IMR-90 (cell line): ENCODE measurements at regions not wholly inside any gene's neighbourhood (a gene's known extent, or its start where the extent isn't known, plus 50 kb on each side); places are given as distances from the start of the nearest gene placed in this dataset.

Experiments
- ATAC-seq: fragments of 200-7000 bp; cut with Tn5 transposase; 2 replicates; pipeline ENCODE4 v1.9.1; 2020; ENCODE audit warnings: low read depth, mild to moderate bottlenecking, moderate library complexity
- BruUV-seq: library from RNA; stranded (reverse); fragments of 400-500 nt; replicated peaks from 2 replicates; lab custom pipeline; 2021; lab: Mats Ljungman, UMichigan
- CTCF ChIA-PET: fragments of 300-600 bp; formaldehyde crosslinking; extraction: SDS; loops from one replicate; lab custom pipeline; 2021; ENCODE audit warnings: antibody characterized with exemption; lab: Yijun Ruan, JAX
- POLR2A ChIA-PET: fragments of 300-600 bp; sonication (Branson Sonifier 250); formaldehyde crosslinking; loops from one replicate; lab custom pipeline; 2022; ENCODE audit warnings: antibody characterized with exemption; ENCODE audit not compliant: unreplicated experiment; lab: Charles Lee
- DNase-seq: peaks from one replicate; pipeline ENCODE4 v3.0.0; 2013
- H2AFZ ChIP-seq: replicated peaks from 2 replicates; pipeline ENCODE3; 2013; ENCODE audit warnings: low read length, mild to moderate bottlenecking; ENCODE audit not compliant: poor library complexity
- H2AK5ac ChIP-seq: 2 replicates; pipeline ENCODE4 v1.6.1; 2013; ENCODE audit warnings: low read depth, low read length, inconsistent platforms
- H2AK9ac ChIP-seq: replicated peaks from 2 replicates; pipeline ENCODE3; 2013; ENCODE audit warnings: mild to moderate bottlenecking, low read depth, low read length, moderate library complexity; ENCODE audit not compliant: poor library complexity
- H2BK120ac ChIP-seq: 2 replicates; pipeline ENCODE4 v1.6.1; 2013; ENCODE audit warnings: low read depth, low read length, inconsistent platforms
- H2BK15ac ChIP-seq: 3 replicates; pipeline ENCODE4 v1.6.1; 2013; ENCODE audit warnings: low read depth, low read length, inconsistent platforms
- H2BK20ac ChIP-seq: 2 replicates; pipeline ENCODE4 v1.6.1; 2013; ENCODE audit warnings: low read depth, mild to moderate bottlenecking, inconsistent platforms, low read length, moderate library complexity
- H2BK5ac ChIP-seq: 2 replicates; pipeline ENCODE4 v1.6.1; 2013; ENCODE audit warnings: mild to moderate bottlenecking, low read depth, low read length, inconsistent platforms; ENCODE audit not compliant: poor library complexity, severe bottlenecking
- H3K14ac ChIP-seq: replicated peaks from 2 replicates; pipeline ENCODE4 v1.6.1; 2013; ENCODE audit warnings: low read depth, low read length, inconsistent platforms
- H3K18ac ChIP-seq: 2 replicates; pipeline ENCODE4 v1.6.1; 2013; ENCODE audit warnings: low read depth, low read length, control low read depth
- H3K23ac ChIP-seq: 2 replicates; pipeline ENCODE4 v1.6.1; 2013; ENCODE audit warnings: low read depth, low read length, inconsistent platforms
- H3K27ac ChIP-seq: 2 replicates; pipeline ENCODE4 v1.5.1; 2013; ENCODE audit warnings: mild to moderate bottlenecking, control low read depth, low read length; ENCODE audit not compliant: insufficient read depth
- H3K27me3 ChIP-seq: 2 replicates; pipeline ENCODE4 v1.6.1; 2013; ENCODE audit warnings: low read length; ENCODE audit not compliant: control insufficient read depth, insufficient read depth
- H3K36me3 ChIP-seq: 2 replicates; pipeline ENCODE4 v1.6.1; 2013; ENCODE audit warnings: low read length, mixed read lengths; ENCODE audit not compliant: control insufficient read depth, insufficient read depth
- H3K4ac ChIP-seq: 2 replicates; pipeline ENCODE4 v1.6.1; 2013; ENCODE audit warnings: low read depth, low read length, inconsistent platforms
- H3K4me1 ChIP-seq: 2 replicates; pipeline ENCODE4 v1.6.1; 2013; ENCODE audit warnings: low read length, mixed read lengths; ENCODE audit not compliant: control insufficient read depth, insufficient read depth
- H3K4me2 ChIP-seq: 2 replicates; pipeline ENCODE4 v1.6.1; 2013; ENCODE audit warnings: low read depth, mild to moderate bottlenecking, control low read depth, low read length, moderate library complexity
- H3K4me3 ChIP-seq: 2 replicates; pipeline ENCODE4 v1.5.1; 2013; ENCODE audit warnings: low read depth, mild to moderate bottlenecking, control low read depth, low read length, moderate library complexity; ENCODE audit not compliant: insufficient read depth
- H3K56ac ChIP-seq: 2 replicates; pipeline ENCODE4 v1.6.1; 2013; ENCODE audit warnings: low read length, inconsistent platforms; ENCODE audit not compliant: insufficient read depth; ENCODE audit errors: extremely low read depth
- H3K79me1 ChIP-seq, 2 experiments: 2 replicates each; pipeline ENCODE4 v1.6.1; 2013; ENCODE audit warnings: low read length in 2 of 2, inconsistent platforms in 1 of 2, low read depth in 1 of 2
- H3K9ac ChIP-seq: 2 replicates; pipeline ENCODE4 v1.6.1; 2013; ENCODE audit warnings: low read depth, low read length, control low read depth
- H3K9me1 ChIP-seq: 2 replicates; pipeline ENCODE4 v1.6.1; 2013; ENCODE audit warnings: low read length, inconsistent platforms; ENCODE audit not compliant: insufficient read depth
- H3K9me3 ChIP-seq: 2 replicates; pipeline ENCODE4 v1.6.1; 2013; ENCODE audit warnings: low read length; ENCODE audit not compliant: control insufficient read depth, insufficient read depth
- H4K20me1 ChIP-seq: 2 replicates; pipeline ENCODE4 v1.6.1; 2013; ENCODE audit warnings: low read length, inconsistent platforms; ENCODE audit not compliant: insufficient read depth
- H4K5ac ChIP-seq: 2 replicates; pipeline ENCODE4 v1.6.1; 2013; ENCODE audit warnings: mild to moderate bottlenecking, low read depth, low read length, control low read depth
- H4K8ac ChIP-seq, 2 experiments: 2 replicates each; pipeline ENCODE4 v1.6.1; 2013; ENCODE audit warnings: low read depth in 2 of 2, low read length in 2 of 2, control low read depth in 1 of 2, inconsistent platforms in 1 of 2
- H4K91ac ChIP-seq: 2 replicates; pipeline ENCODE4 v1.6.1; 2013; ENCODE audit warnings: low read depth, low read length, inconsistent platforms; ENCODE audit not compliant: insufficient read depth
- BHLHE40 ChIP-seq: fragments of 150-350 bp; IDR thresholded peaks from 2 replicates; pipeline ENCODE4 v1.6.1; 2016; ENCODE audit warnings: mild to moderate bottlenecking, low read depth, low read length
- CEBPB ChIP-seq: IDR thresholded peaks from 2 replicates; pipeline ENCODE4 v1.6.1; 2012; ENCODE audit warnings: low read depth, low read length, improper control_type of control experiment
- CHD1 ChIP-seq: IDR thresholded peaks from 2 replicates; pipeline ENCODE4 v1.6.1; 2012; ENCODE audit warnings: low read depth, low read length, improper control_type of control experiment
- CTCF ChIP-seq: conservative IDR thresholded peaks from 2 replicates; pipeline ENCODE4 v1.5.1; 2012; ENCODE audit warnings: mild to moderate bottlenecking, low read depth, low read length, improper control_type of control experiment
- FOS ChIP-seq: fragments of 150-350 bp; IDR thresholded peaks from 2 replicates; pipeline ENCODE4 v1.6.1; 2016; ENCODE audit warnings: low read depth, low read length
- MAFK ChIP-seq: IDR thresholded peaks from 2 replicates; pipeline ENCODE4 v1.6.1; 2012; ENCODE audit warnings: low read depth, low read length, improper control_type of control experiment
- MAZ ChIP-seq: IDR thresholded peaks from 2 replicates; pipeline ENCODE4 v1.6.1; 2012; ENCODE audit warnings: low read depth, mild to moderate bottlenecking, low read length, improper control_type of control experiment, moderate library complexity, borderline replicate concordance
- MXI1 ChIP-seq: IDR thresholded peaks from 2 replicates; pipeline ENCODE4 v1.6.1; 2012; ENCODE audit warnings: low read depth, mild to moderate bottlenecking, low read length, moderate library complexity, borderline replicate concordance
- NFE2L2 ChIP-seq: fragments of 150-350 bp; IDR thresholded peaks from 2 replicates; pipeline ENCODE4 v1.6.1; 2016; ENCODE audit warnings: low read depth, mild to moderate bottlenecking, low read length
- POLR2A ChIP-seq: IDR thresholded peaks from 2 replicates; pipeline ENCODE4 v1.6.1; 2012; ENCODE audit warnings: mild to moderate bottlenecking, low read depth, low read length
- RAD21 ChIP-seq: IDR thresholded peaks from 2 replicates; pipeline ENCODE4 v1.6.1; 2012; ENCODE audit warnings: low read length, improper control_type of control experiment
- RCOR1 ChIP-seq: IDR thresholded peaks from 2 replicates; pipeline ENCODE4 v1.6.1; 2012; ENCODE audit warnings: mild to moderate bottlenecking, low read length, improper control_type of control experiment; ENCODE audit not compliant: insufficient replicate concordance
- RFX5 ChIP-seq: IDR thresholded peaks from 2 replicates; pipeline ENCODE4 v1.8.0; 2012; ENCODE audit warnings: low read depth, mild to moderate bottlenecking, low read length, moderate library complexity
- SMC3 ChIP-seq: fragments of 150-350 bp; IDR thresholded peaks from 2 replicates; pipeline ENCODE4 v1.6.1; 2016; ENCODE audit warnings: low read depth, mild to moderate bottlenecking, antibody characterized with exemption, low read length, moderate library complexity
- USF2 ChIP-seq: fragments of 150-350 bp; IDR thresholded peaks from 2 replicates; pipeline ENCODE4 v1.6.1; 2017; ENCODE audit warnings: mild to moderate bottlenecking, antibody characterized with exemption, low read length, low read depth
- WGBS, 2 experiments: methylation state at CpG; one replicate each; pipeline versions ENCODE4 v1.1.5 to v1.1.7; 2013; ENCODE audit warnings: missing lambda C conversion rate in 2 of 2; ENCODE audit not compliant: insufficient read length in 1 of 2; ENCODE audit errors: extremely low coverage in 2 of 2; 5-methylcytosine and 5-hydroxymethylcytosine counted together
- dilution Hi-C: fragments of 300-500 bp; cut with HindIII; formaldehyde crosslinking; loops from one replicate; pipeline ENCODE4 v1.14.3; 2018; ENCODE audit warnings: low sequenced_read_pairs; ENCODE audit not compliant: unreplicated experiment
- in situ Hi-C: fragments of 300-500 bp; cut with MboI; formaldehyde crosslinking; loops from 3 replicates; pipeline ENCODE4 v1.14.3; 2019; ENCODE audit warnings: low sequenced_read_pairs, inconsistent platforms, mixed read lengths
- intact Hi-C: fragments of 100-400 bp; cut with micrococcal nuclease; formaldehyde crosslinking; loops from 2 replicates; pipeline ENCODE4 v1.10.0; 2022
- TF ChIP-seq, protein P1 (sequence below): fragments of 150-350 bp; IDR thresholded peaks from 2 replicates; pipeline ENCODE4 v1.6.1; 2016; ENCODE audit warnings: low read depth, mild to moderate bottlenecking, low read length, moderate library complexity, borderline replicate concordance

DNA sequence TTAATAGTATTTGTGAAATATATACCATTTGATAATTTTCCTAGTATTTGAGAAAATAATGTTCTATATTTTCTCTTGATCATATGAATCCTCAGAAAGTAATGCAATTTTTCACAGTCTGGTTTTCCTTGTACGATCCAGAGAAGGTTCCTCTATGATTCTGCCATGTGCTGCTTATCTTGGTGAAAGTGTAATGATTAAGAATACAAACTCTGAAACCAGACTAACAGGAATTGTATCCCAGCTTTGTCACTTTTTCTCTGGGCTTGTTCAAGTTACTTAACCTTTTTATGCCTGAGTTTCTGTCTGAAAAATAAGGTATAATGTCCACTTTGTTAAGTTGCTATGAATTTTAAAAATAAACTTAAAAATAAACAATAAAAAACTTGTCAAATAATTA lies 169.6 kb upstream of the ZNF804B start:
- Histone ChIP-seq H3K23ac (no peak overlapping the region), H3K4me2 (no peak overlapping the region), H3K79me1 (no peaks in the 10 kb centered on the region), H3K9ac (no peak overlapping the region), H3K18ac (no peak overlapping the region), H2AK5ac (no peak overlapping the region), H2BK5ac (no peak overlapping the region), H4K8ac (no peak overlapping the region), H3K4ac (no peak overlapping the region), H2AFZ (no peak overlapping the region), H4K91ac (no peak overlapping the region), H4K20me1 (no peaks in the 10 kb centered on the region), H2AK9ac (no peak overlapping the region), H3K56ac (no peak overlapping the region; the same call in 1 of the 2 replicates), H3K27me3 (no peaks in the 10 kb centered on the region), H3K9me1 (no peaks in the 10 kb centered on the region), H3K36me3 (no peaks in the 10 kb centered on the region), H3K9me3 (peaks cover 5% of the 10 kb centered on the region), H4K5ac (no peak overlapping the region), H2BK120ac (no peak overlapping the region), H2BK20ac (no peak overlapping the region), H3K27ac (no peak overlapping the region), H3K4me1 (no peaks in the 10 kb centered on the region), H3K4me3 (no peak overlapping the region), H2BK15ac (no peak overlapping the region), H3K14ac (no peak overlapping the region)
- CTCF ChIA-PET = no interaction called here
- no TSS peak for BruUV-seq
- in situ Hi-C loops = no loop called here
- dilution Hi-C loops = no loop called here
- WGBS, 2 experiments = no CpG with 5 or more reads among the region's 1 CpG
- intact Hi-C loops = no loop called here
- TF ChIP-seq NFE2L2 (no peak), RAD21 (no peak), MAZ (no peak), POLR2A (no peak), RCOR1 (no peak), CHD1 (no peak), RFX5 (no peak), MAFK (no peak), CEBPB (no peak), MXI1 (no peak), SMC3 (no peak), USF2 (no peak), FOS (no peak), BHLHE40 (no peak), CTCF (no peak)
- TF ChIP-seq, protein P1, sequence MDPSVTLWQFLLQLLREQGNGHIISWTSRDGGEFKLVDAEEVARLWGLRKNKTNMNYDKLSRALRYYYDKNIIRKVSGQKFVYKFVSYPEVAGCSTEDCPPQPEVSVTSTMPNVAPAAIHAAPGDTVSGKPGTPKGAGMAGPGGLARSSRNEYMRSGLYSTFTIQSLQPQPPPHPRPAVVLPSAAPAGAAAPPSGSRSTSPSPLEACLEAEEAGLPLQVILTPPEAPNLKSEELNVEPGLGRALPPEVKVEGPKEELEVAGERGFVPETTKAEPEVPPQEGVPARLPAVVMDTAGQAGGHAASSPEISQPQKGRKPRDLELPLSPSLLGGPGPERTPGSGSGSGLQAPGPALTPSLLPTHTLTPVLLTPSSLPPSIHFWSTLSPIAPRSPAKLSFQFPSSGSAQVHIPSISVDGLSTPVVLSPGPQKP = no peak
- DNase-seq (no peak), ATAC-seq (no peak)
- POLR2A ChIA-PET = no interaction called here
